GM19239 (cell line): ENCODE measurements at regions not wholly inside any gene's neighbourhood (a gene's known extent, or its start where the extent isn't known, plus 50 kb on each side); places are given as distances from the start of the nearest gene placed in this dataset.
"Not testable (repeated sequence)": the region's sequence is repeated elsewhere in the genome, so short reads cannot be mapped to it uniquely, and the experiment has no call there.

ENCODE experiments used
- DNase-seq: peaks from one replicate; pipeline ENCODE4 v3.0.0; 2011; ENCODE audit warnings: low spot score; ENCODE audit not compliant: insufficient read length
- FAIRE-seq: peaks from 2 replicates; lab custom pipeline; 2011; peaks lifted over from hg19 to GRCh38; lab: Jason Lieb, UNC

- DNase-seq (no peak), FAIRE-seq (no peak)
Observed at GRCh38 chr1:190665045-190665444, 187.4 kb upstream of the BRINP3 start.

GRCh38 chr1:190667914-190668313 lies 190.2 kb upstream of the BRINP3 start:
- DNase-seq (no peak), FAIRE-seq (no peak)

GRCh38 chr1:190679044-190679443 lies 201.4 kb upstream of the BRINP3 start:
- DNase-seq = no peak
- no peak for FAIRE-seq

GRCh38 chr1:190679454-190679853 lies 201.8 kb upstream of the BRINP3 start:
- DNase-seq (no peak), FAIRE-seq (no peak)

GRCh38 chr1:190679983-190680382 lies 202.3 kb upstream of the BRINP3 start:
- DNase-seq = no peak
- FAIRE-seq = no peak

- FAIRE-seq (no peak), DNase-seq (no peak)
Observed at GRCh38 chr1:190685676-190686075, 208.0 kb upstream of the BRINP3 start.

- no peak for DNase-seq
Observed at GRCh38 chr1:190688096-190688495, 210.4 kb upstream of the BRINP3 start.

GRCh38 chr1:190698488-190698887 lies 220.8 kb upstream of the BRINP3 start:
- DNase-seq, FAIRE-seq: not testable (repeated sequence)

More at GRCh38 chr1:190688096-190688495, 210.4 kb upstream of the BRINP3 start:
- FAIRE-seq = no peak

GRCh38 chr1:190699165-190699564 lies 221.5 kb upstream of the BRINP3 start:
- DNase-seq (no peak), FAIRE-seq (no peak)

GRCh38 chr1:190708418-190709057 lies 230.9 kb upstream of the BRINP3 start:
- FAIRE-seq = no peak
- no peak for DNase-seq

GRCh38 chr1:190711069-190711468 lies 233.4 kb upstream of the BRINP3 start:
- no peak for DNase-seq
- FAIRE-seq = no peak

- DNase-seq (no peak), FAIRE-seq (no peak)
Observed at GRCh38 chr1:190717055-190717454, 239.4 kb upstream of the BRINP3 start.

- no peak for FAIRE-seq
- DNase-seq = no peak
Observed at GRCh38 chr1:190736971-190737590, 259.4 kb upstream of the BRINP3 start.

- DNase-seq = no peak
- no peak for FAIRE-seq
Observed at GRCh38 chr1:190738317-190738716, 260.7 kb upstream of the BRINP3 start.

- FAIRE-seq (no peak), DNase-seq (no peak)
Observed at GRCh38 chr1:190739926-190740325, 262.3 kb upstream of the BRINP3 start.

GRCh38 chr1:190747704-190748103 lies 270.0 kb upstream of the BRINP3 start:
- FAIRE-seq = no peak
- no peak for DNase-seq

GRCh38 chr1:190752131-190752530 lies 274.5 kb upstream of the BRINP3 start:
- FAIRE-seq (no peak), DNase-seq (no peak)

- no peak for FAIRE-seq
- no peak for DNase-seq
Observed at GRCh38 chr1:190754666-190755065, 277.0 kb upstream of the BRINP3 start.

GRCh38 chr1:190759807-190760206 lies 282.1 kb upstream of the BRINP3 start:
- DNase-seq (no peak), FAIRE-seq (no peak)

- FAIRE-seq (no peak), DNase-seq (no peak)
Observed at GRCh38 chr1:190762325-190762724, 284.7 kb upstream of the BRINP3 start.

- FAIRE-seq (no peak), DNase-seq (no peak)
Observed at GRCh38 chr1:190792873-190793272, 315.2 kb upstream of the BRINP3 start.

- no peak for FAIRE-seq
- DNase-seq = no peak
Observed at GRCh38 chr1:190807629-190808028, 330.0 kb upstream of the BRINP3 start.
